ENCODE measurements at regions not wholly inside any gene's neighbourhood (a gene's known extent, or its start where the extent isn't known, plus 50 kb on each side); places are given as distances from the start of the nearest gene placed in this dataset.

DNA sequence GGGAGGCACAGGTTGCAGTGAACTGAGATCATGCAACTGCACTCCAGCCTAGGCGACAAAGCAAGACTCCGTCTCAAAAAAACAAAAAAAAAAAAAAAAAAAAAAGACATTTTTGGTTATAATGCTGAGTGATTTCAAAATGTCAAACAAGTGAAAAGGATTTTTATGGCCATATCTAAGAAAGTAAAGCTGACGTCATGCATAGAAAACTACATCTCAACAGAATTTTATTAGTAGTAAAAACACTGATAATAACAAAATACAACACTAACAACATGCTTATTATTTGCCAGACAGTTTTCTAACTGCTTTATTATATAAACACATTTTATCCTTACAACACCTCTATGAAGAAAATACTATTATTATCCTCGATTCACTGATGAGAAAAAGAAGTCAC is 833.0 kb upstream of the WWC1 start:
- TF ChIP-seq CAMTA2 (CRISPR knock-in tag; IDR thresholded peaks at IDR 0.05; ENCODE audit: borderline replicate concordance) (no peak), NFATC3 (CRISPR knock-in tag; IDR thresholded peaks at IDR 0.05) (no peak), ZBTB8A (CRISPR knock-in tag; IDR thresholded peaks at IDR 0.05; ENCODE audit: borderline replicate concordance, low read depth) (no peak), FOXA1 (IDR thresholded peaks at IDR 0.05) (no peak), FOXA1 (CRISPR knock-in tag; IDR thresholded peaks at IDR 0.05) (no peak), TAF15 (IDR thresholded peaks at IDR 0.05; ENCODE audit: low read depth, low read length, poor library complexity, severe bottlenecking) (no peak), ZNF292 (CRISPR knock-in tag; IDR thresholded peaks at IDR 0.05; ENCODE audit: borderline replicate concordance, low read depth) (no peak), ZNF34 (CRISPR knock-in tag; IDR thresholded peaks at IDR 0.05; ENCODE audit: borderline replicate concordance) (no peak), RBAK (CRISPR knock-in tag; IDR thresholded peaks at IDR 0.05) (no peak), POLR2A (IDR thresholded peaks at IDR 0.05; ENCODE audit: insufficient read depth in 1 of 2, low read depth in 2 of 2, low read length in 2 of 2) (no peak)
- TF ChIP-seq, protein P1, sequence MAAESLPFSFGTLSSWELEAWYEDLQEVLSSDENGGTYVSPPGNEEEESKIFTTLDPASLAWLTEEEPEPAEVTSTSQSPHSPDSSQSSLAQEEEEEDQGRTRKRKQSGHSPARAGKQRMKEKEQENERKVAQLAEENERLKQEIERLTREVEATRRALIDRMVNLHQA (CRISPR knock-in tag; IDR thresholded peaks at IDR 0.05): no peak
- TF ChIP-seq, protein P2, sequence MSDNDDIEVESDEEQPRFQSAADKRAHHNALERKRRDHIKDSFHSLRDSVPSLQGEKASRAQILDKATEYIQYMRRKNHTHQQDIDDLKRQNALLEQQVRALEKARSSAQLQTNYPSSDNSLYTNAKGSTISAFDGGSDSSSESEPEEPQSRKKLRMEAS (IDR thresholded peaks at IDR 0.05): no peak
